ENCODE measurements at regions not wholly inside any gene's neighbourhood (a gene's known extent, or its start where the extent isn't known, plus 50 kb on each side); places are given as distances from the start of the nearest gene placed in this dataset.

DNA sequence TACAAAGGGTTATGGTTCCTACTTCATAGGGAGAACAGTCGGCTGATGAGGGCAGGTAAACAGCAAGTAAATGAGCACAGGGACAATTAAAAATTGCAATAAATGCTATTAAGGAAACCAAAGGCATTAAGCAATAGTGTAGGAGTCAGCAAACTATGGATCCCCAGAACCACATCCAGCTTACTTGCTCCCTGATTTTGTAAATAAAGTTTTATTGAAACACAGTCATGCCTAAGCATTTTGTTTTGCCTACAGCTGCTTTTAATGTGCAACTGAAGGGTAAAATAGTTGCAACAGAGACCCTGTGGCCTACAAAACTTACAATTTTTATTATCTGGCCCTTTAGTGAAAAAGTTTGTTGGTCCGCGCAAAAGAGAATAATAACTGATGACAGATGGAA is 351.2 kb upstream of the NR2F2 start (continued):
- TF ChIP-seq HNF4G (IDR thresholded peaks at IDR 0.05; ENCODE audit: borderline replicate concordance, low read depth, low read length) = no peak
- TF ChIP-seq HNF4G (CRISPR knock-in tag; IDR thresholded peaks at IDR 0.05; ENCODE audit: borderline replicate concordance, low read depth) = no peak
- TF ChIP-seq CHD4 (IDR thresholded peaks at IDR 0.05; ENCODE audit: borderline replicate concordance, low read length) = no peak
- TF ChIP-seq ZSCAN9 (CRISPR knock-in tag; IDR thresholded peaks at IDR 0.05; ENCODE audit: borderline replicate concordance) = no peak
- no peak for TF ChIP-seq SNAPC2 (CRISPR knock-in tag; IDR thresholded peaks at IDR 0.05)
- TF ChIP-seq PHB2 (IDR thresholded peaks at IDR 0.05; ENCODE audit: partially characterized antibody) = no peak
- TF ChIP-seq GABPA (IDR thresholded peaks at IDR 0.05; ENCODE audit: low read depth, low read length) = no peak
- TF ChIP-seq GABPA (CRISPR knock-in tag; IDR thresholded peaks at IDR 0.05; ENCODE audit: low read depth) = no peak
- no peak for TF ChIP-seq ZZZ3 (CRISPR knock-in tag; IDR thresholded peaks at IDR 0.05; ENCODE audit: borderline replicate concordance)
- TF ChIP-seq CEBPG (CRISPR knock-in tag; IDR thresholded peaks at IDR 0.05) = no peak
- TF ChIP-seq POGZ (CRISPR knock-in tag; IDR thresholded peaks at IDR 0.05) = no peak

DNA sequence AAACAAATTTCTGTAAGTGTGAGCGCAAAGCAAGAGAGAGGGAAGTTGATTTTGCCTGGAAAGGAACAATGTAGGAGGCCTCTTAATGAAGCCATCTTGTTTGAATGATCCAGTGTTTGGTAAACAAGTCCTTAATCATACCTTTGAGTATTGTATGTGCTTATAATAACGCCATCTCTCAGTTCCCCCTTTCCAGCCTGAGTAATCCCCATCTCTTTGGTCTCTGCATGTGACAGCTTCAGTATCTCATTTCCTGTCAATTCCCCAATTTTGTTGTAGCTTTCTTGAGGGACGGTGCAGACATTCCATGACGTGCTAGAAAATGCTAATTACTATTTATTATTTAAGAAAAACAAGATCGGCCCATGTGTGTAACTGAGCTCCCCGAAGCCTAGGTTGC is 349.3 kb upstream of the NR2F2 start:
- DNase-seq (ENCODE audit: low spot score) (no peak), ATAC-seq (no peak), FAIRE-seq (no peak)
- POLR2A ChIA-PET = no interaction called here
- Histone ChIP-seq H3K79me2 (ENCODE audit: insufficient read depth, low read length) (no peaks in the 10 kb centered on the region), H3K4me3 (replicated peaks in 1 of 3; ENCODE audit: insufficient read depth in 1 of 3, low read depth in 2 of 3, low read length in 3 of 3) (no peak overlapping the region), H3K4me2 (ENCODE audit: low read depth, low read length) (no peak overlapping the region), H2AFZ (ENCODE audit: low read length) (no peak overlapping the region), H3K27ac (ENCODE audit: extremely low read length, insufficient read depth, low read length) (no peak overlapping the region), H3K36me3 (replicated peaks in 1 of 2; ENCODE audit: control insufficient read depth in 1 of 2, insufficient read depth in 2 of 2, low read length in 2 of 2) (no peaks in the 10 kb centered on the region), H3K4me1 (ENCODE audit: insufficient read depth, low read length) (no peaks in the 10 kb centered on the region), H3K27me3 (ENCODE audit: control insufficient read depth in 1 of 2, insufficient read depth in 2 of 2, low read length in 2 of 2) (no peaks in the 10 kb centered on the region; a peak in 2 of 5 replicates), H4K20me1 (ENCODE audit: insufficient read depth, low read length) (no peaks in the 10 kb centered on the region), H3K9me3 (ENCODE audit: low read length) (no peaks in the 10 kb centered on the region), H3K9ac (ENCODE audit: insufficient read depth, low read depth, low read length) (no peak overlapping the region)
- CTCF ChIA-PET (ENCODE audit: low intra/inter-chr PET ratio, low total read pairs) = no interaction called here
- intact Hi-C loops (cut with micrococcal nuclease; ENCODE audit: unreplicated experiment) = no loop called here
- 56% methylated on average over 6 of the region's 6 CpGs for WGBS (ENCODE audit: low lambda C conversion rate)
- BruUV-seq (replicated peaks) = no TSS peak
- in situ Hi-C loops (cut with HindIII; ENCODE audit: extremely low pct_ligation_motif_present, low pct_unique_long_range_greater_than_20kb) = no loop called here
- TF ChIP-seq MATR3 (CRISPR knock-in tag; IDR thresholded peaks at IDR 0.05) = no peak
- TF ChIP-seq, protein P1, sequence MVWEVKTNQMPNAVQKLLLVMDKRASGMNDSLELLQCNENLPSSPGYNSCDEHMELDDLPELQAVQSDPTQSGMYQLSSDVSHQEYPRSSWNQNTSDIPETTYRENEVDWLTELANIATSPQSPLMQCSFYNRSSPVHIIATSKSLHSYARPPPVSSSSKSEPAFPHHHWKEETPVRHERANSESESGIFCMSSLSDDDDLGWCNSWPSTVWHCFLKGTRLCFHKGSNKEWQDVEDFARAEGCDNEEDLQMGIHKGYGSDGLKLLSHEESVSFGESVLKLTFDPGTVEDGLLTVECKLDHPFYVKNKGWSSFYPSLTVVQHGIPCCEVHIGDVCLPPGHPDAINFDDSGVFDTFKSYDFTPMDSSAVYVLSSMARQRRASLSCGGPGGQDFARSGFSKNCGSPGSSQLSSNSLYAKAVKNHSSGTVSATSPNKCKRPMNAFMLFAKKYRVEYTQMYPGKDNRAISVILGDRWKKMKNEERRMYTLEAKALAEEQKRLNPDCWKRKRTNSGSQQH (CRISPR knock-in tag; IDR thresholded peaks at IDR 0.05; ENCODE audit: low read depth) = no peak
- no peak for TF ChIP-seq ZNF83 (CRISPR knock-in tag; IDR thresholded peaks at IDR 0.05; ENCODE audit: borderline replicate concordance)
- TF ChIP-seq GATAD1 (CRISPR knock-in tag; IDR thresholded peaks at IDR 0.05) = no peak
- no peak for TF ChIP-seq TRIM24 (CRISPR knock-in tag; IDR thresholded peaks at IDR 0.05)
- no peak for TF ChIP-seq ZNF446 (CRISPR knock-in tag; IDR thresholded peaks at IDR 0.05)
- TF ChIP-seq, protein P2, sequence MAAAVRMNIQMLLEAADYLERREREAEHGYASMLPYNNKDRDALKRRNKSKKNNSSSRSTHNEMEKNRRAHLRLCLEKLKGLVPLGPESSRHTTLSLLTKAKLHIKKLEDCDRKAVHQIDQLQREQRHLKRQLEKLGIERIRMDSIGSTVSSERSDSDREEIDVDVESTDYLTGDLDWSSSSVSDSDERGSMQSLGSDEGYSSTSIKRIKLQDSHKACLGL (CRISPR knock-in tag; IDR thresholded peaks at IDR 0.05) = no peak
- TF ChIP-seq FOXP1 (IDR thresholded peaks at IDR 0.05) = no peak
- TF ChIP-seq FOXP1 (CRISPR knock-in tag; IDR thresholded peaks at IDR 0.05) = no peak
- TF ChIP-seq ZNF883 (CRISPR knock-in tag; IDR thresholded peaks at IDR 0.05; ENCODE audit: not compliant biosample characterization) = no peak
- no peak for TF ChIP-seq ZBTB7A (CRISPR knock-in tag; IDR thresholded peaks at IDR 0.05)
- no peak for TF ChIP-seq ZNF224 (CRISPR knock-in tag; IDR thresholded peaks at IDR 0.05)
- no peak for TF ChIP-seq HDAC1 (CRISPR knock-in tag; IDR thresholded peaks at IDR 0.05)
- TF ChIP-seq PHF5A (CRISPR knock-in tag; IDR thresholded peaks at IDR 0.05; ENCODE audit: low read depth, unreplicated experiment) = no peak
